ENCODE measurements at regions not wholly inside any gene's neighbourhood (a gene's known extent, or its start where the extent isn't known, plus 50 kb on each side); places are given as distances from the start of the nearest gene placed in this dataset.

GRCh38 chr9:129336130-129336528, 158.1 kb upstream of the IER5L start:
- no peak for TF ChIP-seq CTCF (IDR thresholded peaks at IDR 0.05)
- TF ChIP-seq POLR2A (IDR thresholded peaks at IDR 0.05; ENCODE audit: low read depth) = no peak

All from esophagus muscularis mucosa (tissue), 3 donors.